ENCODE measurements at regions not wholly inside any gene's neighbourhood (a gene's known extent, or its start where the extent isn't known, plus 50 kb on each side); places are given as distances from the start of the nearest gene placed in this dataset.

GRCh38 chr15:52980446-52980845, 190.3 kb upstream of the ONECUT1 start:
- no peak overlapping the region for H3K9ac ChIP-seq (ENCODE audit: low read length in 5 of 5)
- H3K27ac ChIP-seq (ENCODE audit: low read depth, low read length), result no peak overlapping the region

GRCh38 chr15:52976516-52977075, 186.5 kb upstream of the ONECUT1 start:
- Histone ChIP-seq H3K9me3 (ENCODE audit: control insufficient read depth in 5 of 5, low read length in 5 of 5) (no peaks in the 10 kb centered on the region), H3K36me3 (ENCODE audit: control insufficient read depth in 5 of 5, insufficient read depth in 5 of 5, low read length in 5 of 5) (no peaks in the 10 kb centered on the region), H3K27ac (ENCODE audit: low read depth, low read length) (no peak overlapping the region), H3K4me3 (ENCODE audit: low read depth in 1 of 5, low read length in 5 of 5) (no peak overlapping the region), H3K9ac (ENCODE audit: low read length in 5 of 5) (no peak overlapping the region), H3K27me3 (ENCODE audit: control insufficient read depth in 5 of 5, insufficient read depth in 4 of 5, low read length in 5 of 5) (peaks cover 0 to 3% (median 0%) of the 10 kb centered on the region in 5 donors), H3K4me1 (ENCODE audit: control insufficient read depth in 5 of 5, insufficient read depth in 5 of 5, low read length in 5 of 5) (no peaks in the 10 kb centered on the region)

More at GRCh38 chr15:52980446-52980845, 190.3 kb upstream of the ONECUT1 start:
- Histone ChIP-seq H3K27me3 (ENCODE audit: control insufficient read depth in 5 of 5, insufficient read depth in 4 of 5, low read length in 5 of 5) (no peaks in the 10 kb centered on the region), H3K9me3 (ENCODE audit: control insufficient read depth in 5 of 5, low read length in 5 of 5) (no peaks in the 10 kb centered on the region), H3K4me3 (ENCODE audit: low read depth in 1 of 5, low read length in 5 of 5) (no peak overlapping the region), H3K36me3 (ENCODE audit: control insufficient read depth in 5 of 5, insufficient read depth in 5 of 5, low read length in 5 of 5) (no peaks in the 10 kb centered on the region), H3K4me1 (ENCODE audit: control insufficient read depth in 5 of 5, insufficient read depth in 5 of 5, low read length in 5 of 5) (no peaks in the 10 kb centered on the region)

GRCh38 chr15:52975941-52976449, 185.9 kb upstream of the ONECUT1 start:
- Histone ChIP-seq H3K4me1 (ENCODE audit: control insufficient read depth in 5 of 5, insufficient read depth in 5 of 5, low read length in 5 of 5) (no peaks in the 10 kb centered on the region), H3K4me3 (ENCODE audit: low read depth in 1 of 5, low read length in 5 of 5) (no peak overlapping the region), H3K9ac (ENCODE audit: low read length in 5 of 5) (no peak overlapping the region), H3K9me3 (ENCODE audit: control insufficient read depth in 5 of 5, low read length in 5 of 5) (no peaks in the 10 kb centered on the region), H3K36me3 (ENCODE audit: control insufficient read depth in 5 of 5, insufficient read depth in 5 of 5, low read length in 5 of 5) (no peaks in the 10 kb centered on the region), H3K27ac (ENCODE audit: low read depth, low read length) (no peak overlapping the region), H3K27me3 (ENCODE audit: control insufficient read depth in 5 of 5, insufficient read depth in 4 of 5, low read length in 5 of 5) (peaks cover 0 to 6% (median 0%) of the 10 kb centered on the region in 5 donors)

GRCh38 chr15:52963865-52964264, 173.7 kb upstream of the ONECUT1 start:
- Histone ChIP-seq H3K9ac (ENCODE audit: low read length in 5 of 5) (no peak overlapping the region), H3K4me1 (ENCODE audit: control insufficient read depth in 5 of 5, insufficient read depth in 5 of 5, low read length in 5 of 5) (no peaks in the 10 kb centered on the region), H3K27ac (ENCODE audit: low read depth, low read length) (no peak overlapping the region), H3K9me3 (ENCODE audit: control insufficient read depth in 5 of 5, low read length in 5 of 5) (no peaks in the 10 kb centered on the region), H3K36me3 (ENCODE audit: control insufficient read depth in 5 of 5, insufficient read depth in 5 of 5, low read length in 5 of 5) (no peaks in the 10 kb centered on the region), H3K27me3 (ENCODE audit: control insufficient read depth in 5 of 5, insufficient read depth in 4 of 5, low read length in 5 of 5) (no peaks in the 10 kb centered on the region), H3K4me3 (ENCODE audit: low read depth in 1 of 5, low read length in 5 of 5) (no peak overlapping the region)

- Histone ChIP-seq H3K27me3 (ENCODE audit: control insufficient read depth in 5 of 5, insufficient read depth in 4 of 5, low read length in 5 of 5) (no peaks in the 10 kb centered on the region), H3K9ac (ENCODE audit: low read length in 5 of 5) (no peak overlapping the region), H3K9me3 (ENCODE audit: control insufficient read depth in 5 of 5, low read length in 5 of 5) (no peaks in the 10 kb centered on the region)
Measured at GRCh38 chr15:52960283-52960682, 170.1 kb upstream of the ONECUT1 start.

GRCh38 chr15:52943746-52944145, 153.6 kb upstream of the ONECUT1 start:
- Histone ChIP-seq H3K27ac (ENCODE audit: low read depth, low read length) (no peak overlapping the region), H3K27me3 (ENCODE audit: control insufficient read depth in 5 of 5, insufficient read depth in 4 of 5, low read length in 5 of 5) (no peaks in the 10 kb centered on the region), H3K9me3 (ENCODE audit: control insufficient read depth in 5 of 5, low read length in 5 of 5) (no peaks in the 10 kb centered on the region), H3K4me1 (ENCODE audit: control insufficient read depth in 5 of 5, insufficient read depth in 5 of 5, low read length in 5 of 5) (no peaks in the 10 kb centered on the region), H3K9ac (ENCODE audit: low read length in 5 of 5) (no peak overlapping the region), H3K36me3 (ENCODE audit: control insufficient read depth in 5 of 5, insufficient read depth in 5 of 5, low read length in 5 of 5) (no peaks in the 10 kb centered on the region), H3K4me3 (ENCODE audit: low read depth in 1 of 5, low read length in 5 of 5) (no peak overlapping the region)

More at GRCh38 chr15:52960283-52960682, 170.1 kb upstream of the ONECUT1 start:
- Histone ChIP-seq H3K27ac (ENCODE audit: low read depth, low read length) (no peak overlapping the region), H3K4me1 (ENCODE audit: control insufficient read depth in 5 of 5, insufficient read depth in 5 of 5, low read length in 5 of 5) (no peaks in the 10 kb centered on the region), H3K36me3 (ENCODE audit: control insufficient read depth in 5 of 5, insufficient read depth in 5 of 5, low read length in 5 of 5) (no peaks in the 10 kb centered on the region), H3K4me3 (ENCODE audit: low read depth in 1 of 5, low read length in 5 of 5) (no peak overlapping the region)

GRCh38 chr15:52936489-52936888, 146.4 kb upstream of the ONECUT1 start:
- Histone ChIP-seq H3K4me1 (ENCODE audit: control insufficient read depth in 5 of 5, insufficient read depth in 5 of 5, low read length in 5 of 5) (no peaks in the 10 kb centered on the region), H3K36me3 (ENCODE audit: control insufficient read depth in 5 of 5, insufficient read depth in 5 of 5, low read length in 5 of 5) (no peaks in the 10 kb centered on the region), H3K9me3 (ENCODE audit: control insufficient read depth in 5 of 5, low read length in 5 of 5) (peaks cover 0 to 3% (median 2%) of the 10 kb centered on the region in 5 donors), H3K27me3 (ENCODE audit: control insufficient read depth in 5 of 5, insufficient read depth in 4 of 5, low read length in 5 of 5) (no peaks in the 10 kb centered on the region), H3K4me3 (ENCODE audit: low read depth in 1 of 5, low read length in 5 of 5) (no peak overlapping the region), H3K9ac (ENCODE audit: low read length in 5 of 5) (no peak overlapping the region), H3K27ac (ENCODE audit: low read depth, low read length) (no peak overlapping the region)

GRCh38 chr15:52925130-52925529, 135.0 kb upstream of the ONECUT1 start:
- H3K9ac ChIP-seq (ENCODE audit: low read length in 5 of 5), result no peak overlapping the region
- H3K27me3 ChIP-seq (ENCODE audit: control insufficient read depth in 5 of 5, insufficient read depth in 4 of 5, low read length in 5 of 5), result peaks cover 0 to 6% (median 0%) of the 10 kb centered on the region in 5 donors
- no peaks in the 10 kb centered on the region for H3K36me3 ChIP-seq (ENCODE audit: control insufficient read depth in 5 of 5, insufficient read depth in 5 of 5, low read length in 5 of 5)
- no peak overlapping the region for H3K4me3 ChIP-seq (ENCODE audit: low read depth in 1 of 5, low read length in 5 of 5)
- H3K4me1 ChIP-seq (ENCODE audit: control insufficient read depth in 5 of 5, insufficient read depth in 5 of 5, low read length in 5 of 5), result no peaks in the 10 kb centered on the region
- peaks cover 0 to 9% (median 3%) of the 10 kb centered on the region in 5 donors for H3K9me3 ChIP-seq (ENCODE audit: control insufficient read depth in 5 of 5, low read length in 5 of 5)
- H3K27ac ChIP-seq (ENCODE audit: low read depth, low read length), result no peak overlapping the region

GRCh38 chr15:52924630-52925029, 134.5 kb upstream of the ONECUT1 start:
- H3K9ac ChIP-seq (ENCODE audit: low read length in 5 of 5), result no peak overlapping the region
- peaks cover 0 to 8% (median 3%) of the 10 kb centered on the region in 5 donors for H3K9me3 ChIP-seq (ENCODE audit: control insufficient read depth in 5 of 5, low read length in 5 of 5)
- no peaks in the 10 kb centered on the region for H3K4me1 ChIP-seq (ENCODE audit: control insufficient read depth in 5 of 5, insufficient read depth in 5 of 5, low read length in 5 of 5)
- no peak overlapping the region for H3K4me3 ChIP-seq (ENCODE audit: low read depth in 1 of 5, low read length in 5 of 5)
- no peak overlapping the region for H3K27ac ChIP-seq (ENCODE audit: low read depth, low read length)
- no peaks in the 10 kb centered on the region for H3K36me3 ChIP-seq (ENCODE audit: control insufficient read depth in 5 of 5, insufficient read depth in 5 of 5, low read length in 5 of 5)
- H3K27me3 ChIP-seq (ENCODE audit: control insufficient read depth in 5 of 5, insufficient read depth in 4 of 5, low read length in 5 of 5), result peaks cover 0 to 6% (median 0%) of the 10 kb centered on the region in 5 donors

GRCh38 chr15:52923626-52924025, 133.5 kb upstream of the ONECUT1 start:
- Histone ChIP-seq H3K27me3 (ENCODE audit: control insufficient read depth in 5 of 5, insufficient read depth in 4 of 5, low read length in 5 of 5) (peaks cover 0 to 6% (median 0%) of the 10 kb centered on the region in 5 donors), H3K4me3 (ENCODE audit: low read depth in 1 of 5, low read length in 5 of 5) (no peak overlapping the region), H3K27ac (ENCODE audit: low read depth, low read length) (no peak overlapping the region), H3K9me3 (ENCODE audit: control insufficient read depth in 5 of 5, low read length in 5 of 5) (peaks cover 0 to 7% (median 0%) of the 10 kb centered on the region in 5 donors), H3K9ac (ENCODE audit: low read length in 5 of 5) (no peak overlapping the region), H3K36me3 (ENCODE audit: control insufficient read depth in 5 of 5, insufficient read depth in 5 of 5, low read length in 5 of 5) (no peaks in the 10 kb centered on the region), H3K4me1 (ENCODE audit: control insufficient read depth in 5 of 5, insufficient read depth in 5 of 5, low read length in 5 of 5) (no peaks in the 10 kb centered on the region)

Data from subcutaneous abdominal adipose tissue (tissue), 5 donors.